ENCODE measurements at regions not wholly inside any gene's neighbourhood (a gene's known extent, or its start where the extent isn't known, plus 50 kb on each side); places are given as distances from the start of the nearest gene placed in this dataset.
A peak's percentile ranks its signal among the peaks of the same experiment; 100 is the strongest.

- peak; percentile 97 to 98 for DNase-seq (ENCODE audit: low read depth in 2 of 2)
- H3K4me3 ChIP-seq (replicated peaks in 1 of 2; ENCODE audit: low read depth in 2 of 2, low read length in 2 of 2) = no peak overlapping the region
- TF ChIP-seq CTCF (IDR thresholded peaks at IDR 0.05; ENCODE audit: low read depth, low read length) = no peak
Measured at GRCh38 chr12:124512667-124513296, 54.6 kb downstream of the NCOR2 start.

- no peak overlapping the region for H3K4me3 ChIP-seq (replicated peaks in 1 of 2; ENCODE audit: low read depth in 2 of 2, low read length in 2 of 2)
- no peak for DNase-seq (ENCODE audit: low read depth in 2 of 2)
- TF ChIP-seq CTCF (IDR thresholded peaks at IDR 0.05; ENCODE audit: low read depth, low read length) = no peak
Measured at GRCh38 chr12:124511259-124511985, 56.0 kb downstream of the NCOR2 start.

- peak; percentile 10 for TF ChIP-seq CTCF (IDR thresholded peaks at IDR 0.05; ENCODE audit: low read depth, low read length)
- DNase-seq (ENCODE audit: low read depth in 2 of 2) = peak in 1 of 2 donors; percentile 22
- no peak overlapping the region for H3K4me3 ChIP-seq (replicated peaks in 1 of 2; ENCODE audit: low read depth in 2 of 2, low read length in 2 of 2)
Measured at GRCh38 chr12:124510301-124510970, 57.0 kb downstream of the NCOR2 start.

GRCh38 chr12:124509676-124510300 lies 57.6 kb downstream of the NCOR2 start:
- H3K4me3 ChIP-seq (replicated peaks in 1 of 2; ENCODE audit: low read depth in 2 of 2, low read length in 2 of 2) = no peak overlapping the region
- no peak for TF ChIP-seq CTCF (IDR thresholded peaks at IDR 0.05; ENCODE audit: low read depth, low read length)
- DNase-seq (ENCODE audit: low read depth in 2 of 2) = peak; percentile 80 to 83

- no peak overlapping the region for H3K4me3 ChIP-seq (replicated peaks in 1 of 2; ENCODE audit: low read depth in 2 of 2, low read length in 2 of 2)
- TF ChIP-seq CTCF (IDR thresholded peaks at IDR 0.05; ENCODE audit: low read depth, low read length) = no peak
- DNase-seq (ENCODE audit: low read depth in 2 of 2) = peak in 1 of 2 donors; percentile 22
Measured at GRCh38 chr12:124509300-124509675, 58.1 kb downstream of the NCOR2 start.

GRCh38 chr12:124508381-124509079 lies 58.9 kb downstream of the NCOR2 start:
- no peak overlapping the region for H3K4me3 ChIP-seq (replicated peaks in 1 of 2; ENCODE audit: low read depth in 2 of 2, low read length in 2 of 2)
- DNase-seq (ENCODE audit: low read depth in 2 of 2) = peak in 1 of 2 donors; percentile 31
- no peak for TF ChIP-seq CTCF (IDR thresholded peaks at IDR 0.05; ENCODE audit: low read depth, low read length)
